GM13977 (cell line): ENCODE measurements at regions not wholly inside any gene's neighbourhood (a gene's known extent, or its start where the extent isn't known, plus 50 kb on each side); places are given as distances from the start of the nearest gene placed in this dataset.

Source experiments
- DNase-seq: peaks from one replicate; pipeline ENCODE4 v3.0.0; 2012; ENCODE audit warnings: low spot score
- CTCF ChIP-seq: IDR thresholded peaks from 2 replicates; pipeline ENCODE4 v1.5.1; 2012; ENCODE audit warnings: mild to moderate bottlenecking, control low read depth; ENCODE audit not compliant: insufficient read depth; ENCODE audit errors: extremely low read depth, missing control alignments
- in situ Hi-C: fragments of 300-500 bp; cut with MboI; formaldehyde crosslinking; loops from one replicate; pipeline ENCODE4 v1.12.0; 2022; ENCODE audit warnings: low sequenced_read_pairs, low pct_unique_long_range_greater_than_20kb, mixed read lengths, inconsistent platforms; ENCODE audit not compliant: unreplicated experiment

GRCh38 chr21:27740084-27740483 lies 773.2 kb upstream of the ADAMTS5 start:
- in situ Hi-C loops, result no loop called here
- no peak for TF ChIP-seq CTCF
- DNase-seq, result no peak

- DNase-seq, result no peak
- in situ Hi-C loops, result no loop called here
- TF ChIP-seq CTCF, result no peak
Measured at GRCh38 chr21:27739187-27739586, 772.3 kb upstream of the ADAMTS5 start.

GRCh38 chr21:27735699-27736098 lies 768.8 kb upstream of the ADAMTS5 start:
- TF ChIP-seq CTCF, result no peak
- DNase-seq, result no peak
- in situ Hi-C loops, result no loop called here

- in situ Hi-C loops, result no loop called here
- no peak for DNase-seq
- no peak for TF ChIP-seq CTCF
Measured at GRCh38 chr21:27734146-27734545, 767.3 kb upstream of the ADAMTS5 start.

DNA sequence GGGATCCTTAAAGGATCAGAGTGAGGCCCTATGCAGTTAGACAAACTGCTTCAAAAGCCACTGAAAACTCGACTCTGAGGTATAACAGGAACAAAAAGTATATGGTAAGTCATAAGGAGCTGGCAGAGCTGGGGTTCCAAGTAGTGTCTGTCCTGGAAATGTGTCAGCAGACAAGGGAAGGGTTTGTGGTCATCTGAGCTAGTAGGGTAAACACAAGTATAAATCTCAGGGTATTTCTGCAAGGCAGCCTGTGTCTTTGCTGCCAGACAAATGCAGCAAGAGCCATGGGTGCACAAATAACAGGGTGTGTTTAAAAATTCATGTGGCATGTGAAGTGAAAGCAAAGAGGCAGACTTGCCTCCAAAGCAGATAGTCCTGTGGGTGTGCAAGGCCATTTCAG lies 759.0 kb upstream of the ADAMTS5 start:
- TF ChIP-seq CTCF, result no peak
- in situ Hi-C loops, result no loop called here
- DNase-seq, result no peak

DNA sequence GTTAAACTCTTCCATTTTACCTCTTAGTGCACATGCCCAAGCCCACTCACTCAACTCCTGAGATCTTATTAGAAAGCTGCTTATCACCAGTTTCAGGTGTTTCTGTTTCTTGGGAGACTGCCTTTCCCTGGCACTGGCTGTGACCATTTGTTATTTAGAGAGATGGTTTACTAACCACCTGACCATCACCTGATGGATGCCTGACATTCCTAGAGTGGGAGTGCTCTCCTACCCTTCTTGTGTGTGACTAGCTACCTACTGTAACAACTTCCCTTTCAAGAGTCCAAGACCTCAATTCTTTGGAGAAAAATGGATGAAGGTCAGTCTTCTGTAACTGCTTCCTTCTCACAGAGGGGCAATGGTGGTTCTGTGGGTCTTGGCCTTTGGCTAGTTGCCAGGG lies 755.2 kb upstream of the ADAMTS5 start:
- in situ Hi-C loops, result no loop called here
- DNase-seq, result no peak
- no peak for TF ChIP-seq CTCF

- in situ Hi-C loops, result no loop called here
- DNase-seq, result no peak
- no peak for TF ChIP-seq CTCF
Measured at GRCh38 chr21:27721675-27722074, 754.8 kb upstream of the ADAMTS5 start.
